Brain microvascular endothelial cell (primary cell): ENCODE measurements at regions not wholly inside any gene's neighbourhood (a gene's known extent, or its start where the extent isn't known, plus 50 kb on each side); places are given as distances from the start of the nearest gene placed in this dataset.

Source experiments
- DNase-seq: peaks from one replicate; pipeline ENCODE4 v3.0.0-alpha.2; 2020
- H3K27ac ChIP-seq: fragments of 250-450 bp; sonication (Bioruptor Pico); 2 replicates; pipeline ENCODE4 v1.5.1; 2020; ENCODE audit warnings: mild to moderate bottlenecking, moderate library complexity
- H3K27me3 ChIP-seq: fragments of 250-450 bp; sonication (Bioruptor Pico); replicated peaks from 2 replicates; pipeline ENCODE4 v1.5.1; 2020; ENCODE audit warnings: mild to moderate bottlenecking
- H3K36me3 ChIP-seq: fragments of 250-450 bp; sonication (Bioruptor Pico); replicated peaks from 2 replicates; pipeline ENCODE4 v1.5.1; 2020; ENCODE audit warnings: mild to moderate bottlenecking
- H3K4me3 ChIP-seq: 2 replicates; pipeline ENCODE4 v1.5.1; 2011; ENCODE audit warnings: low read depth, mild to moderate bottlenecking, control low read depth, low read length, moderate library complexity
- in situ Hi-C: cut with HindIII; loops from 2 replicates; pipeline ENCODE4 v1.10.0; 2017; ENCODE audit warnings: low sequenced_read_pairs, low pct_ligation_motif_present
- TF ChIP-seq, protein P1 (sequence below): IDR thresholded peaks from 2 replicates; pipeline ENCODE4 v1.5.1; 2011; ENCODE audit warnings: low read depth, mild to moderate bottlenecking, moderate library complexity, low read length, control low read depth, inconsistent platforms; ENCODE audit errors: missing control alignments

DNA sequence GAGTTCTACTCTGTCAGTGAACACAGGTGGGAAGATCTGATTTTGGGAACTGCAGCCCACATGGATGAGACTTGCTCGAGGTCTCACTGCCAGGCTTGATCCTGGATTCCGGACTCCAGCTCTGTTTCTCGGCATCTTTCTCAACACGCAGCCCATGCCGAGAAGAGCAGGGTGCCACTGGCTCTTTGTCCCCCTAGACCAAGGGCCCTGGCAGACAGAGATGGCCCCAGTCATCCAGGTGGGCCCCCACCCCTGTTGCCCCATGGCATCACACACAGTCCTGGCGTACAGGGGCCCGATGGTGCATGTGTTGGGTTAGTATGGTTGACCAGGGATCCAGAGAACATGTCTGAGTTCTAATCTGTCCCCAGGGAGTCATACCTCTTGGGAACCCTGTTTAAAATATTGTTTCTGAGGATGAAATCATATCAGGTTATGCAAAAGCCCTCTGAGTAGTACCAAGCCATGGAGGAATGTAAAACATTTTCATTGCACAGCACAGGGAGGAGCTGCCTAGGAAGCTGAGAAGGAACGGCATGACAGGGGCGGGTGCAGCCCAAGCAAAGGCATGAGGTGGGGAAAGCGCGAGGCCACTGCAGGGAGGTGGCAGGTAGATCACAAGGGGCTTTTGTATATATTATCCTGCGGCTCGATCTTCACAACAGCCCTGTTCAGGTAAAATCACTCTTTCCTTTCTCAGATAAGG, 320.6 kb downstream of the UACA start:
- in situ Hi-C loops = no loop called here
- Histone ChIP-seq H3K27ac (no peak overlapping the region), H3K4me3 (no peak overlapping the region), H3K27me3 (peaks cover 63% of the 10 kb centered on the region), H3K36me3 (no peaks in the 10 kb centered on the region)
- TF ChIP-seq, protein P1, sequence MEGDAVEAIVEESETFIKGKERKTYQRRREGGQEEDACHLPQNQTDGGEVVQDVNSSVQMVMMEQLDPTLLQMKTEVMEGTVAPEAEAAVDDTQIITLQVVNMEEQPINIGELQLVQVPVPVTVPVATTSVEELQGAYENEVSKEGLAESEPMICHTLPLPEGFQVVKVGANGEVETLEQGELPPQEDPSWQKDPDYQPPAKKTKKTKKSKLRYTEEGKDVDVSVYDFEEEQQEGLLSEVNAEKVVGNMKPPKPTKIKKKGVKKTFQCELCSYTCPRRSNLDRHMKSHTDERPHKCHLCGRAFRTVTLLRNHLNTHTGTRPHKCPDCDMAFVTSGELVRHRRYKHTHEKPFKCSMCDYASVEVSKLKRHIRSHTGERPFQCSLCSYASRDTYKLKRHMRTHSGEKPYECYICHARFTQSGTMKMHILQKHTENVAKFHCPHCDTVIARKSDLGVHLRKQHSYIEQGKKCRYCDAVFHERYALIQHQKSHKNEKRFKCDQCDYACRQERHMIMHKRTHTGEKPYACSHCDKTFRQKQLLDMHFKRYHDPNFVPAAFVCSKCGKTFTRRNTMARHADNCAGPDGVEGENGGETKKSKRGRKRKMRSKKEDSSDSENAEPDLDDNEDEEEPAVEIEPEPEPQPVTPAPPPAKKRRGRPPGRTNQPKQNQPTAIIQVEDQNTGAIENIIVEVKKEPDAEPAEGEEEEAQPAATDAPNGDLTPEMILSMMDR = no peak
- no peak for DNase-seq

DNA sequence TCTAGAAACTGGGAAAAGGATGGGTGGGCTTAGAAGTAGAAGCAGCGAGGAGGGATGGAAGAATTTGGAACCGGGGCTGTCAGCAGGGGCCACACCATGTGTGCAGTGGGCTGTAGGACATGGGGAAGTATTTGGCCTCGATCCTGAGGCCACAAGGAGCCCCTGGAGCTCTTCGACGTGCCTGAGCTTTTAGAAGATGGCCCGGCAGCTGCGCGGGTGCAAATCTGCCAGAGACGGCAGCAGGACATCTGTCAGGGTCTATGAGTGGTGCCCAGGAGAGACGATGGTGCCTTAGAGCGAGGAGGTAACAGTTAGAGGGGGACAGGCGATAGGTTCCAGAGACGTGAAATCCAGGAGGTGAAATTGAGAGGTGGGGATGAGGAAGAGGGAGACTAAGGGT, 321.1 kb downstream of the UACA start:
- Histone ChIP-seq H3K4me3 (no peak overlapping the region), H3K27ac (no peak overlapping the region), H3K36me3 (no peaks in the 10 kb centered on the region), H3K27me3 (peaks cover 61% of the 10 kb centered on the region)
- DNase-seq = no peak
- TF ChIP-seq, protein P1 = no peak
- in situ Hi-C loops = no loop called here

DNA sequence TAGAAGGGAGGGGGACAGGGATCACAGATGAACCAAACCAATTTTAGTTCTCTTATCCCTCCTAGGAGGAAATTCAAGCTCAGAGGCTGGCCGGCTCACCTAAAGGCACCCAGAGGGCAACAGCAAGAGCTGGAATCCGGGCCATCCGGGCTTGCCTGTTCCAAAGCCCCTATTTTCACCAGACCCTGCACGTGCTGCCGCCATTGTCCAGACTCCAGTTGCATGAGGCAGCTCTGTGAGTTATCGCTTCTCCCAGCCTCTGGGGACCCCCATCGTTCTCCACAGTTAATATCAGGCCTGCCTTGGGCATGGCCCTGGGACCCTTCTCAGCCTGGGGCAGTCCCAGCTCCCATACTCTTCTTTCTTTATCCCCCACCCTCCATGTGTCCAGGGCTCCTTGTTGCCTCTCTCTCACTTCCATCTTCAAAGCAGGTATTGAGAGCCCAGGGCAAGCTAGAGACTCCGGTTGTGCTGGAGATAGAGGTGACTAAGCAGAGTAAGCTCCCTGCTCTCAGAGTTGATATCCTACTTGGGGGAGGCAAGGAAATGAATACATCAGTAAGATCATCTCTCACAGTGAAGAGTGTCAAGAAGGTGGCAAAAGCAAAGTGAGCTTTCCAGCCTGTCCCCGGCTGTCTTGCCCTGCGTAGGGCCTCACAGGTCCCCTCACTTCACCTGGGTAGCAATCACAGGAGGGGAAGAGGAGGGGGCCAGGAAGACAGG, 322.8 kb downstream of the UACA start:
- H3K4me3 ChIP-seq = no peak overlapping the region
- no peaks in the 10 kb centered on the region for H3K36me3 ChIP-seq
- in situ Hi-C loops = no loop called here
- no peak for DNase-seq
- peaks cover 60% of the 10 kb centered on the region for H3K27me3 ChIP-seq
- H3K27ac ChIP-seq = no peak overlapping the region
- TF ChIP-seq, protein P1 = no peak

DNA sequence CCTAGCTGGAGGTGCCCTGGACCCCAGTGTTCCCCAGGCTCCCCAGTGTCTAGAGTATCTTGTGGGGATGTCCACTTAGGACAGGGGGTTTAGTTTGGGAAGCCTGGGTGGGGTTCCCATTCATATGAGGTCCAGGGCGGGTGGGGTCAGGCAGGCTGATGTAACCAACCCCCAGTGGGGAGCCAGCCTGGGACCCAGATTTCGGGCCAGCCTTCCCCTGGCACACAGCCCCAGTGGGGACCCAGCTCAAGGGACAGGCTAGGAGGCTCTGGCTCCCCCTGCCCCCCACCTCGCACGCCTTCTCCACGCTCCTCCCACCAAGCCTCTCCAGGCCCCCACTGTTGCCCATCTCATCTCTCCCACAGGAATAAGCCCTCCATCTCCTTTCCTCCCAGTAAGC, 323.5 kb downstream of the UACA start:
- Histone ChIP-seq H3K27ac (no peak overlapping the region), H3K27me3 (peaks cover 57% of the 10 kb centered on the region), H3K36me3 (no peaks in the 10 kb centered on the region), H3K4me3 (no peak overlapping the region)
- TF ChIP-seq, protein P1 = no peak
- DNase-seq = no peak
- in situ Hi-C loops = no loop called here

DNA sequence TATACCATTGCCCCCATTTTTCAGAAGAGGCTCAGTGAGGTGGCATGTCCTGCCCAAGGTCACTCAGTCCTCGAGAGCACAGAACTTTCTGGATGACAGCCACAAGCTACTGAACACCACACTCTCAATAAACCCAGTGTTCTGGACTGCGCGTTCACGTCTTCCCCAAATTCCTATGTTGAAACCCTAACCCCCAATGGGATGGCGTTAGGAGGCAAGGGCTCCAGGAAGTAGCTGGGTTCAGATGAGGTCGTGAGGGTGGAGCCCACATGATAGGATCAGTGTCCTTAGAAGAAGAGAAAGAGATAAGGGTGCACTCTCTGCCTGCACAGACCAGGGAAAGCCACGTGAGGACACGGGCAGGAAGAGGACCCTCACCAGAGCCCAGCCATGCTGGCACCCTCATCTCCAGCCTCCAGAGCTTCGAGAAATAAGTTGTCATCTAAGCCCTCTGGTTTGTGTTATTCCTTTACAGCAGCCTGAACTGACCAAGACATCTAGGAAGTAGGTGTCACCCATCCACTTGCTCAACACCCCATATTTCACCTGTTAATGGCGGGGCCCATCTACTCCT, 324.0 kb downstream of the UACA start:
- TF ChIP-seq, protein P1 = no peak
- no peak overlapping the region for H3K4me3 ChIP-seq
- in situ Hi-C loops = no loop called here
- H3K36me3 ChIP-seq = no peaks in the 10 kb centered on the region
- H3K27me3 ChIP-seq = peaks cover 53% of the 10 kb centered on the region
- no peak overlapping the region for H3K27ac ChIP-seq
- DNase-seq = no peak
